ENCODE measurements at regions not wholly inside any gene's neighbourhood (a gene's known extent, or its start where the extent isn't known, plus 50 kb on each side); places are given as distances from the start of the nearest gene placed in this dataset.

DNA sequence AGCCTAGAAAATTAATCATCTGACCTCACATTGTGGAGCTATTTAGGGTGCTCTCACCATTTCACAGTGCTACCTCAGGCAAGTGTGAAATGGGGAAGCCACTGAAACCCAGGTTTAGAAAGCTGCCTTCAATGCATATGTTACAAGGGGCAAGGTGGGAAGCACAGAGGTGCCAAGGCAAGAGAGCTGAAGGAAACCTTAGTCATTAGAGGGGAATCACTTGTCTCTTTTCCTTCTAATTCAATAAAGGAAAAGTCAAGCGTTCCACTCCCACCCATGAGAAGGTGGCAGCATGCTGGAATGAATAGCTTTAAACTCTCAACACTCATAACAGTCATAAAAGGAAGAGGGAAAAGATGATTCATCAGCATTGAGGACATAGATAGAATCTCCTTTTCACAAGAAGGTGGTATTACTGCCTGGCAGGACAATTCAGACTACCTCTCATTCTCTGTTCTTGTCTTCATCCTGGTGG, 251.9 kb upstream of the IRAK1BP1 start:
- no peaks in the 10 kb centered on the region for H4K20me1 ChIP-seq (replicated peaks; ENCODE audit: control insufficient read depth, insufficient read depth, low read length)
- no TSS peak for BruUV-seq (replicated peaks)
- H3K4me3 ChIP-seq: no peak overlapping the region
- FAIRE-seq: no peak
- no peaks in the 10 kb centered on the region for H3K79me2 ChIP-seq (ENCODE audit: control insufficient read depth, insufficient read depth, low read length)
- ATAC-seq: no peak
- ChIA-PET CTCF (ENCODE audit: low intra/inter-chr PET ratio) (no interaction called here), POLR2A (no interaction called here)
- no peak for DNase-seq (ENCODE audit: extremely low read depth in 1 of 4, low spot score in 3 of 4)
- H3K4me1 ChIP-seq (replicated peaks in 1 of 2; ENCODE audit: control insufficient read depth in 2 of 2, insufficient read depth in 2 of 2, low read length in 2 of 2): no peaks in the 10 kb centered on the region
- 0% methylated on average over 1 of the region's 1 CpG for WGBS (ENCODE audit: insufficient coverage, low coverage, missing lambda C conversion rate)
- H3K27me3 ChIP-seq (ENCODE audit: control insufficient read depth in 2 of 2, insufficient read depth in 2 of 2, low read length in 2 of 2): no peaks in the 10 kb centered on the region
- H3K4me2 ChIP-seq (ENCODE audit: insufficient read depth, low read length): no peak overlapping the region
- in situ Hi-C loops (cut with MboI): no loop called here
- H3K27ac ChIP-seq (ENCODE audit: extremely low read depth, low read depth, low read length): no peak overlapping the region
- H3K9me1 ChIP-seq (ENCODE audit: control insufficient read depth, insufficient read depth, low read length): no peaks in the 10 kb centered on the region
- intact Hi-C loops (cut with micrococcal nuclease): no loop called here
- H3K9ac ChIP-seq (ENCODE audit: insufficient read depth in 1 of 2, low read depth in 2 of 2, low read length in 2 of 2): no peak overlapping the region
- no peak overlapping the region for H2AFZ ChIP-seq (ENCODE audit: low read depth, low read length)
- H3K9me3 ChIP-seq (replicated peaks; ENCODE audit: control insufficient read depth, insufficient read depth, low read depth, low read length): no peaks in the 10 kb centered on the region
- H3K36me3 ChIP-seq (ENCODE audit: control insufficient read depth, insufficient read depth, low read length): no peaks in the 10 kb centered on the region
- no peak for TF ChIP-seq SREBF1 (IDR thresholded peaks at IDR 0.05; ENCODE audit: borderline replicate concordance, low read depth, low read length)
- TF ChIP-seq CREBBP (IDR thresholded peaks at IDR 0.05; ENCODE audit: low read depth, low read length): no peak
- no peak for TF ChIP-seq TCF15 (CRISPR knock-in tag; IDR thresholded peaks at IDR 0.05)
- TF ChIP-seq, protein P1, sequence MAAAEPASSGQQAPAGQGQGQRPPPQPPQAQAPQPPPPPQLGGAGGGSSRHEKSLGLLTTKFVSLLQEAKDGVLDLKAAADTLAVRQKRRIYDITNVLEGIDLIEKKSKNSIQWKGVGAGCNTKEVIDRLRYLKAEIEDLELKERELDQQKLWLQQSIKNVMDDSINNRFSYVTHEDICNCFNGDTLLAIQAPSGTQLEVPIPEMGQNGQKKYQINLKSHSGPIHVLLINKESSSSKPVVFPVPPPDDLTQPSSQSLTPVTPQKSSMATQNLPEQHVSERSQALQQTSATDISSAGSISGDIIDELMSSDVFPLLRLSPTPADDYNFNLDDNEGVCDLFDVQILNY (CRISPR knock-in tag; IDR thresholded peaks at IDR 0.05): no peak
- TF ChIP-seq SMAD3 (CRISPR knock-in tag; conservative IDR thresholded peaks at IDR 0.05): no peak
- TF ChIP-seq SMARCE1 (IDR thresholded peaks at IDR 0.05): no peak
- TF ChIP-seq THRA (IDR thresholded peaks at IDR 0.05): no peak
- no peak for TF ChIP-seq ILK (tag; IDR thresholded peaks at IDR 0.05; ENCODE audit: borderline replicate concordance, low read depth)
- TF ChIP-seq SMAD1 (IDR thresholded peaks at IDR 0.05; ENCODE audit: low read depth, low read length, partially characterized antibody): no peak
- TF ChIP-seq ZNF589 (CRISPR knock-in tag; IDR thresholded peaks at IDR 0.05; ENCODE audit: low read depth): no peak
- no peak for TF ChIP-seq HMG20A (CRISPR knock-in tag; conservative IDR thresholded peaks at IDR 0.05)
- TF ChIP-seq, protein P2, sequence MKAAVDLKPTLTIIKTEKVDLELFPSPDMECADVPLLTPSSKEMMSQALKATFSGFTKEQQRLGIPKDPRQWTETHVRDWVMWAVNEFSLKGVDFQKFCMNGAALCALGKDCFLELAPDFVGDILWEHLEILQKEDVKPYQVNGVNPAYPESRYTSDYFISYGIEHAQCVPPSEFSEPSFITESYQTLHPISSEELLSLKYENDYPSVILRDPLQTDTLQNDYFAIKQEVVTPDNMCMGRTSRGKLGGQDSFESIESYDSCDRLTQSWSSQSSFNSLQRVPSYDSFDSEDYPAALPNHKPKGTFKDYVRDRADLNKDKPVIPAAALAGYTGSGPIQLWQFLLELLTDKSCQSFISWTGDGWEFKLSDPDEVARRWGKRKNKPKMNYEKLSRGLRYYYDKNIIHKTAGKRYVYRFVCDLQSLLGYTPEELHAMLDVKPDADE (conservative IDR thresholded peaks at IDR 0.05; ENCODE audit: control insufficient read depth, low read depth, low read length): no peak
- no peak for TF ChIP-seq ZNF436 (CRISPR knock-in tag; IDR thresholded peaks at IDR 0.05)
- TF ChIP-seq ZNF253 (CRISPR knock-in tag; conservative IDR thresholded peaks at IDR 0.05): no peak
- no peak for TF ChIP-seq RNF219 (CRISPR knock-in tag; IDR thresholded peaks at IDR 0.05)
- no peak for TF ChIP-seq TAF9B (IDR thresholded peaks at IDR 0.05; ENCODE audit: partially characterized antibody)
- TF ChIP-seq TOE1 (IDR thresholded peaks at IDR 0.05; ENCODE audit: borderline replicate concordance): no peak
- no peak for TF ChIP-seq TOE1 (CRISPR knock-in tag; IDR thresholded peaks at IDR 0.05; ENCODE audit: borderline replicate concordance, low read depth)
- TF ChIP-seq ZEB2 (IDR thresholded peaks at IDR 0.05): no peak

Measured in K562 (cell line).